ENCODE measurements at regions not wholly inside any gene's neighbourhood (a gene's known extent, or its start where the extent isn't known, plus 50 kb on each side); places are given as distances from the start of the nearest gene placed in this dataset.
A peak's percentile ranks its signal among the peaks of the same experiment; 100 is the strongest.

- H3K4me3 ChIP-seq (ENCODE audit: low read depth, low read length): no peak overlapping the region
- no CpG with 5 or more reads among the region's 1 CpG for WGBS (ENCODE audit: insufficient coverage)
Observed at GRCh38 chr5:116389601-116390000, 185.0 kb downstream of the SEMA6A start.

GRCh38 chr5:116388564-116389258 lies 185.9 kb downstream of the SEMA6A start:
- H3K27me3 ChIP-seq (ENCODE audit: control insufficient read depth, insufficient read depth, low read length): no peaks in the 10 kb centered on the region
- no peak overlapping the region for H3K4me3 ChIP-seq (ENCODE audit: low read depth, low read length)
- peaks cover 6% of the 10 kb centered on the region for H3K4me1 ChIP-seq (ENCODE audit: control insufficient read depth, insufficient read depth, low read length)
- H3K9me3 ChIP-seq (ENCODE audit: control insufficient read depth, insufficient read depth, low read length): peaks cover 1% of the 10 kb centered on the region
- WGBS (ENCODE audit: insufficient coverage): 72% methylated on average over 3 of the region's 11 CpGs
- DNase-seq (ENCODE audit: low read depth in 4 of 6, low spot score in 6 of 6): peak in 1 of 6 donors; percentile 44
- H3K36me3 ChIP-seq (ENCODE audit: control insufficient read depth, insufficient read depth, low read length): no peaks in the 10 kb centered on the region
- H3K27ac ChIP-seq (ENCODE audit: low read depth, low read length): no peak overlapping the region

More at GRCh38 chr5:116389601-116390000, 185.0 kb downstream of the SEMA6A start:
- Histone ChIP-seq H3K9me3 (ENCODE audit: control insufficient read depth, insufficient read depth, low read length) (peaks cover 1% of the 10 kb centered on the region), H3K27me3 (ENCODE audit: control insufficient read depth, insufficient read depth, low read length) (no peaks in the 10 kb centered on the region), H3K27ac (ENCODE audit: low read depth, low read length) (no peak overlapping the region), H3K36me3 (ENCODE audit: control insufficient read depth, insufficient read depth, low read length) (no peaks in the 10 kb centered on the region), H3K4me1 (ENCODE audit: control insufficient read depth, insufficient read depth, low read length) (peaks cover 8% of the 10 kb centered on the region)
- DNase-seq (ENCODE audit: low read depth in 4 of 6, low spot score in 6 of 6): no peak

GRCh38 chr5:116387738-116388137 lies 186.9 kb downstream of the SEMA6A start:
- no CpG with 5 or more reads among the region's 3 CpGs for WGBS (ENCODE audit: insufficient coverage)

GRCh38 chr5:116386633-116387032 lies 188.0 kb downstream of the SEMA6A start:
- whole genome bisulfite sequencing (ENCODE audit: insufficient coverage): 80% methylated on average over 1 of the region's 5 CpGs
- Histone ChIP-seq H3K4me1 (ENCODE audit: control insufficient read depth, insufficient read depth, low read length) (peaks cover 11% of the 10 kb centered on the region), H3K36me3 (ENCODE audit: control insufficient read depth, insufficient read depth, low read length) (no peaks in the 10 kb centered on the region), H3K4me3 (ENCODE audit: low read depth, low read length) (no peak overlapping the region), H3K27ac (ENCODE audit: low read depth, low read length) (no peak overlapping the region), H3K9me3 (ENCODE audit: control insufficient read depth, insufficient read depth, low read length) (peaks cover 1% of the 10 kb centered on the region), H3K27me3 (ENCODE audit: control insufficient read depth, insufficient read depth, low read length) (no peaks in the 10 kb centered on the region)
- DNase-seq (ENCODE audit: low read depth in 4 of 6, low spot score in 6 of 6): peak in 1 of 6 donors; percentile 56

More at GRCh38 chr5:116387738-116388137, 186.9 kb downstream of the SEMA6A start:
- Histone ChIP-seq H3K27me3 (ENCODE audit: control insufficient read depth, insufficient read depth, low read length) (no peaks in the 10 kb centered on the region), H3K9me3 (ENCODE audit: control insufficient read depth, insufficient read depth, low read length) (peaks cover 1% of the 10 kb centered on the region), H3K27ac (ENCODE audit: low read depth, low read length) (no peak overlapping the region), H3K4me3 (ENCODE audit: low read depth, low read length) (no peak overlapping the region), H3K36me3 (ENCODE audit: control insufficient read depth, insufficient read depth, low read length) (no peaks in the 10 kb centered on the region), H3K4me1 (ENCODE audit: control insufficient read depth, insufficient read depth, low read length) (peaks cover 9% of the 10 kb centered on the region)
- DNase-seq (ENCODE audit: low read depth in 4 of 6, low spot score in 6 of 6): no peak

GRCh38 chr5:116382874-116383266 lies 191.8 kb downstream of the SEMA6A start:
- Histone ChIP-seq H3K4me3 (ENCODE audit: low read depth, low read length) (no peak overlapping the region), H3K9me3 (ENCODE audit: control insufficient read depth, insufficient read depth, low read length) (peaks cover 1% of the 10 kb centered on the region), H3K27ac (ENCODE audit: low read depth, low read length) (no peak overlapping the region), H3K4me1 (ENCODE audit: control insufficient read depth, insufficient read depth, low read length) (peaks cover 20% of the 10 kb centered on the region), H3K36me3 (ENCODE audit: control insufficient read depth, insufficient read depth, low read length) (no peaks in the 10 kb centered on the region), H3K27me3 (ENCODE audit: control insufficient read depth, insufficient read depth, low read length) (no peaks in the 10 kb centered on the region)
- WGBS (ENCODE audit: insufficient coverage): 31% methylated on average over 3 of the region's 3 CpGs
- no peak for DNase-seq (ENCODE audit: low read depth in 4 of 6, low spot score in 6 of 6)

GRCh38 chr5:116382032-116382873 lies 192.4 kb downstream of the SEMA6A start:
- no peak overlapping the region for H3K4me3 ChIP-seq (ENCODE audit: low read depth, low read length)
- H3K4me1 ChIP-seq (ENCODE audit: control insufficient read depth, insufficient read depth, low read length): peaks cover 24% of the 10 kb centered on the region
- peak in 2 of 6 donors; percentile 73 for DNase-seq (ENCODE audit: low read depth in 4 of 6, low spot score in 6 of 6)
- no peaks in the 10 kb centered on the region for H3K9me3 ChIP-seq (ENCODE audit: control insufficient read depth, insufficient read depth, low read length)
- 61% methylated on average over 7 of the region's 13 CpGs for WGBS (ENCODE audit: insufficient coverage)
- H3K36me3 ChIP-seq (ENCODE audit: control insufficient read depth, insufficient read depth, low read length): no peaks in the 10 kb centered on the region
- H3K27me3 ChIP-seq (ENCODE audit: control insufficient read depth, insufficient read depth, low read length): no peaks in the 10 kb centered on the region
- no peak overlapping the region for H3K27ac ChIP-seq (ENCODE audit: low read depth, low read length)

GRCh38 chr5:116381201-116381600 lies 193.4 kb downstream of the SEMA6A start:
- Histone ChIP-seq H3K36me3 (ENCODE audit: control insufficient read depth, insufficient read depth, low read length) (no peaks in the 10 kb centered on the region), H3K27ac (ENCODE audit: low read depth, low read length) (no peak overlapping the region), H3K27me3 (ENCODE audit: control insufficient read depth, insufficient read depth, low read length) (no peaks in the 10 kb centered on the region), H3K4me3 (ENCODE audit: low read depth, low read length) (no peak overlapping the region), H3K9me3 (ENCODE audit: control insufficient read depth, insufficient read depth, low read length) (no peaks in the 10 kb centered on the region), H3K4me1 (ENCODE audit: control insufficient read depth, insufficient read depth, low read length) (peaks cover 19% of the 10 kb centered on the region)
- 73% methylated on average over 3 of the region's 6 CpGs for WGBS (ENCODE audit: insufficient coverage)
- DNase-seq (ENCODE audit: low read depth in 4 of 6, low spot score in 6 of 6): peak in 1 of 6 donors; percentile 63

- Histone ChIP-seq H3K27me3 (ENCODE audit: control insufficient read depth, insufficient read depth, low read length) (no peaks in the 10 kb centered on the region), H3K4me3 (ENCODE audit: low read depth, low read length) (no peak overlapping the region), H3K4me1 (ENCODE audit: control insufficient read depth, insufficient read depth, low read length) (peaks cover 19% of the 10 kb centered on the region), H3K9me3 (ENCODE audit: control insufficient read depth, insufficient read depth, low read length) (no peaks in the 10 kb centered on the region), H3K27ac (ENCODE audit: low read depth, low read length) (no peak overlapping the region), H3K36me3 (ENCODE audit: control insufficient read depth, insufficient read depth, low read length) (no peaks in the 10 kb centered on the region)
- no peak for DNase-seq (ENCODE audit: low read depth in 4 of 6, low spot score in 6 of 6)
- 87% methylated on average over 2 of the region's 2 CpGs for WGBS (ENCODE audit: insufficient coverage)
Observed at GRCh38 chr5:116380621-116381020, 194.0 kb downstream of the SEMA6A start.

- no peaks in the 10 kb centered on the region for H3K9me3 ChIP-seq (ENCODE audit: control insufficient read depth, insufficient read depth, low read length)
- H3K27ac ChIP-seq (ENCODE audit: low read depth, low read length): no peak overlapping the region
- no peaks in the 10 kb centered on the region for H3K36me3 ChIP-seq (ENCODE audit: control insufficient read depth, insufficient read depth, low read length)
- H3K27me3 ChIP-seq (ENCODE audit: control insufficient read depth, insufficient read depth, low read length): no peaks in the 10 kb centered on the region
- H3K4me3 ChIP-seq (ENCODE audit: low read depth, low read length): no peak overlapping the region
- DNase-seq (ENCODE audit: low read depth in 4 of 6, low spot score in 6 of 6): no peak
- peaks cover 19% of the 10 kb centered on the region for H3K4me1 ChIP-seq (ENCODE audit: control insufficient read depth, insufficient read depth, low read length)
- 85% methylated on average over 3 of the region's 5 CpGs for WGBS (ENCODE audit: insufficient coverage)
Observed at GRCh38 chr5:116379306-116379705, 195.3 kb downstream of the SEMA6A start.

Measured in spinal cord (tissue), 9 donors.